DOHH2 (cell line): ENCODE measurements at regions not wholly inside any gene's neighbourhood (a gene's known extent, or its start where the extent isn't known, plus 50 kb on each side); places are given as distances from the start of the nearest gene placed in this dataset.

ENCODE experiments used
- EZH2phosphoT487 ChIP-seq: fragments of 200-600 bp; sonication (generic); IDR thresholded peaks from 2 replicates; pipeline ENCODE4 v1.6.1; 2017; ENCODE audit warnings: borderline replicate concordance, mild to moderate bottlenecking, antibody characterized with exemption, low read length, moderate library complexity, mixed read lengths
- TF ChIP-seq, protein P1 (sequence below): fragments of 200-600 bp; sonication (generic); IDR thresholded peaks from one replicate; pipeline ENCODE4 v1.5.1; 2014; ENCODE audit warnings: antibody characterized with exemption, mild to moderate bottlenecking, low read depth, low read length; ENCODE audit not compliant: poor library complexity, severe bottlenecking

DNA sequence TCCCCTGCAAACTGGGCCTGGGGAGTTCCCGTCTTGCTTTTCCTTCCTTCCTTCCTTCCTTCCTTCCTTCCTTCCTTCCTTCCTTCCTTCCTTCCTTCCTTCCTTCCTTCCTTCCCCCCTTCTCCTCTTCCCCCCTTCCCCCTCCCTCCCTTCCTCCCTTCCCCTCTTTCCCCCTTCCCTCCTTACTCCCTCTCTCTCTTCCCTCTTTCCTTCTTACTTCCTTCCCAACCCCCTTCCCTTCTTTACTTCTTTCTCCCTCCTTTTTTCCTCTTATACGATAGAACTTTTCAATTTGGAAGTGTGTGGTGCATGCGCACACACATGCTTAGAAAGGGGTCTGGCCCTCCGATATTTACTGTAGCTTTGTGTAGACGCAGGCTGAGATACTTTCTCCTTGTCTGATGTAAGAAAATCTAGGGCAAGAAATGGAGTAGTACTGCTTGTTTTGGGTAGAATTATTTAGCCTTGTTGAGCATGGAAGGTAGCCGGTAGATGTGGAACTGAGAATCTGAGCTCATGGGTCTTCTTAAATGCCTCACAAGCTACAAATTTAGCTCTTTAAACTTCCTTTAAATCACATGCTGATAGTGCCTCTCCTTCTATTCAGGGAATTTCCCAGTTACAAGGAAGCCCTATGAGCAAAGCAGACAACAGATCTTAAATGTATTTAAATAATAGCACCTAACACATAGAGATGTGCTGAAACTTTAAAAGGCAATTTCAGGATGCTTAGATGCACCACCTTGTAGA is 189.6 kb downstream of the GPAT3 start:
- TF ChIP-seq, protein P1, sequence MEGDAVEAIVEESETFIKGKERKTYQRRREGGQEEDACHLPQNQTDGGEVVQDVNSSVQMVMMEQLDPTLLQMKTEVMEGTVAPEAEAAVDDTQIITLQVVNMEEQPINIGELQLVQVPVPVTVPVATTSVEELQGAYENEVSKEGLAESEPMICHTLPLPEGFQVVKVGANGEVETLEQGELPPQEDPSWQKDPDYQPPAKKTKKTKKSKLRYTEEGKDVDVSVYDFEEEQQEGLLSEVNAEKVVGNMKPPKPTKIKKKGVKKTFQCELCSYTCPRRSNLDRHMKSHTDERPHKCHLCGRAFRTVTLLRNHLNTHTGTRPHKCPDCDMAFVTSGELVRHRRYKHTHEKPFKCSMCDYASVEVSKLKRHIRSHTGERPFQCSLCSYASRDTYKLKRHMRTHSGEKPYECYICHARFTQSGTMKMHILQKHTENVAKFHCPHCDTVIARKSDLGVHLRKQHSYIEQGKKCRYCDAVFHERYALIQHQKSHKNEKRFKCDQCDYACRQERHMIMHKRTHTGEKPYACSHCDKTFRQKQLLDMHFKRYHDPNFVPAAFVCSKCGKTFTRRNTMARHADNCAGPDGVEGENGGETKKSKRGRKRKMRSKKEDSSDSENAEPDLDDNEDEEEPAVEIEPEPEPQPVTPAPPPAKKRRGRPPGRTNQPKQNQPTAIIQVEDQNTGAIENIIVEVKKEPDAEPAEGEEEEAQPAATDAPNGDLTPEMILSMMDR, result no peak
- no peak for TF ChIP-seq EZH2phosphoT487
